Ramos (cell line): ENCODE measurements at regions not wholly inside any gene's neighbourhood (a gene's known extent, or its start where the extent isn't known, plus 50 kb on each side); places are given as distances from the start of the nearest gene placed in this dataset.

Experiments
- in situ Hi-C: fragments of 300-500 bp; cut with MboI; formaldehyde crosslinking; loops from one replicate; pipeline ENCODE4 v1.14.3; 2022; ENCODE audit warnings: low sequenced_read_pairs; ENCODE audit not compliant: unreplicated experiment

DNA sequence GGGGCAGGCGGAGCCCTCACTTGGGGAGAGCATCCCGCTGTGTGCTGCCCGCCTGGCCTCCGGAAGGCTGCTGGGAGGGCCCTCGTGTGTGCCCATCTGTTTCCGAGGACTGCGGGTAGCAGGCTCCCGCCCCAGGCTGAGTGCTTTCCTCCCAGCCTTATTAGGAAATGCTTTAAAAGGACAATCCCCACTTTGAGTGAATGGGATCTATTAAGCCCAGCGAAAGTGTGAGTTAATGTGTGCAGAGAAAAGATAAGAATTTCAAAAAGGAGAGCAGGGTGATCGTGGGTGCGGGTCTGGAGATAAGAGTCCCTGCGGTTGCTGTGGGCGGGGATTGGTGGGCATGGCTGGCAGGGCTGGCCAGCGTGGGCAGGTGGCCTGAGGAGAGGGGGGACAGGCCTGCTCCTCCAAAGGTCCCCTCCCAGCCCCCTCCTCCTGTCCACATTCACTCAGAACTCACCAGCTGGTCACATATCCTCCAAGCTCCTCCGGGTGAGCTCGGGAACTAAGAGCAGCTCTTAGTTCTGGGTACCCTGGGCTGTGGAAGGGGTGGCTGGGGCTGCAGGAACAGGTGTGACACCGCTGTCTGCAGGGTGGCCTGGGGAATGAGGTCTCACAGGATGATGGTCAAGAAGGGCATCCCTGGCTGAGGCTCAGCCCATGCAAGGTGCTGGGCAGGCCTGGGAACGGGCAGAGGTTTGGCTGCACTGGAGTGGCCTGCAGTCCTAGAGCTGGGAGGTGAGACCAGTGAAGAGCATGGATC, 1260.3 kb downstream of the BRD1 start:
- in situ Hi-C loops: no loop called here

DNA sequence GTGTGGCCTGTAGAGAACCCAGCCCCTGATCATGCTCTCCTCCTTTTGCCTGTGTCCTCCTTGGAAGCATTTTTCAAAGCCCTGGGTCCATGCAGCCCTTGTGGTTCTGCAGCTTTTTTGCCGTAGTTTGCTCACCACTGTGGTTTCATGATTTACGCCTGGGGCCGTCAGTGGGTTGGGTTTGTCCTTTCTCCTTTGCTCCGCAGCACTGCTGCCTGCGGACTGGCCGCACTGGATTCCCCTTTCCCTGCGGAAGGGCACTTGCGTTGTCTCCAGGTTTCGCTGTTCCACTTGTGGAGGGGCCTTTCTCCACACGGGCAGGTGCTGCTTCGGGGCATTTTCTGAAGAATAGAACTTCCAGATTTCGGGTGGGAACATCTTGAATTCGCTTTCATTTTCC, 1260.9 kb downstream of the BRD1 start:
- in situ Hi-C loops: no loop called here

DNA sequence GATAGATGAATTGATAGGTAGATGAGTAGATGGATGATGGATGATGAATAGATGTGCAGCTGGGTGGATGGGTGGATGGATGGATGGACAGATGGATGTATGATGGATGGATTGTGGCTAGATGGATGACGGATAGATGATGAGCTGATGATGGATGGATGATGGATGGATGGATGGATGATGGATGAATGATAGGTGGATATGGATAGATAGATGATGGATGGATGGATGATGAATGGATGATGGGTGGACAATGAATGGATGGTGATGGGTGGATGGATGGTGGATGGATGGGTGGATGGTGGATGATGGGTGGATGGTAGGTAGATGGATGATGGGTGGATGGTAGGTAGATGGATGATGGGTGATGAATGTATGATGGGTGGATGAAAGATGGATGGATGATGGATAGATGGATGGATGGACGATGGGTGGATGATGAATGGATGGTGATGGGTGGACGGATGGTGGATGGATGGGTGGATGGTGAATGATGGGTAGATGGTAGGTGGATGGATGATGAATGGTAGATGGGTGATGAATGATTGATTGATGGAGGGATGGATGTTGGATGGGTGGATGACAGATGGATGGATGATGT, 1261.7 kb downstream of the BRD1 start:
- in situ Hi-C loops: no loop called here

DNA sequence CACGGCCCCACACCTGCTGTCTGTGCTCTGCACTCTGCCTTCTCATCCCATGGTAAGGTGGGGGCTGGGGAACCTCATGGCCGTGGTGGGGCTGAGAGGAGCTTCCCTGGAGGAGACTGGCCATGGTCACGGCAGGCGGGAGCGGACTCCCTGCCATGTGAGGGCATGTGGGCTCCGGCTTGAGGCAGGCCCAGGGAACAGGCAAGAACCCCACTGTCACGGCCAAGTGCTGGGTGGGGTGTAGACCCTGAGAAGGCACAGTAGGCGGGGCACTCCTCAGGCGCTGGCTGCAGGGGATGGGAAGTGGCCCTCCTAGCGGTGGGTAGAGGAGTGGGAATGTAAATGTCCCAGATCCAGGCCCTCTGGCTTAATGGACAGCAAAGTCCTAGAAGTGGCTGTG, 1262.7 kb downstream of the BRD1 start:
- in situ Hi-C loops: no loop called here

DNA sequence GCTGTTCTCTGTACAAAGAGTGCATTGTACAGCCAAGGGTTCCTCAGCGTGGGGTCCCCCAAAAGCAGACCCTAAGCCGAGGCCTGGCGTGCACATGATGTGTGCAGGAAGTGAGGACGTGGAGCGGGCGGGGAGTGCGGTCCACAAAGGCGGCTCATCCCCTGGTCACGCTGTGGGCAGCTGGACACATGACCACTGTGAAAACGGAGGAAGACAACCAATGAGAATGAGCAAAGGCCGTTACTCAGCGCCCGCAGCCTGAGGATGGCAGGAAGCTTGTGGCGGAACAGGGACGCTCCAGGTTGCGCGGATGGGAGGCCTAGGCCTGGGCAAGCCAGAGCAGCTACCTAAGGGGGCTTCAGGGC, 1263.7 kb downstream of the BRD1 start:
- in situ Hi-C loops: no loop called here

DNA sequence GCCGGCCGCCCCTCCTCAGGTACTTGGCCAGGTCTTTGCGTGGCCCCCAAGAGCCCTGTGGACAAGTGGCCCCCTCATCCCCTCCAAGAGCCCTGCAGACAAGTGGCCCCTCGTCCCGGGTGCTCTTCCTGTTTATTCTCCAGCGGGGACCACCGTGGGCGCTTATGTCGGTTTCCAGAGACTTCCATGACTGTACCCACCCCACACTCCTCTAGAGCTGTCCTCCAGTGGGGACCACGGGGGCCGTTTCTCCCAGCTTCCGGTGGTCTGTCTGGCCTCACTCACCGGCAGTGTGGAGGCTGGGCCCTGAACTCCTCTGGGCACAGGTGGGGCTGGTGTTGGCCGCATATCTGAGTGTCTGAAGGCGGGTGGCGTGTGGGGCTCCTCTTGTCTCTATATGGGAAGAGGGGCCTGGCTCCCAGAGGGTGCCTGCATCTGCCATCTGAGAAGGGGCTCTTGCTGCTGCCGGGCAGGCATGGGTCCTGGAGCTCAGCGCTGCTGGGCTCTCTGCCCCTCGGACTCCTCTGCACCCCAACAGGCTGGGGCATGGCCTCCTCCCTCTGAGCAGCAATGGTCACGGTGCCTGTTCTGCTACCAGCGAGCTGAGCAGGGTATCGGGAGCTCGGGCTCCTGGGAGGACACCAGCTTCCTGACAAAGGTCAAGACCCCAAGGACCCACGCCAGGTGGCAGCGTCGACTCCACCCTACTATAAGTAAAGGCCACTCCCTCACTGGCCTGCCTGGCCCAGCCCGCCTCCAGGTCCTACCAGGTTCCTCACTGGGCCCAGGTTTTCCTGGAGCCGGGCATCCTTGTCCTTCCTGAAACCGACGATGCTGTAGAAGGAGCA, 1264.3 kb downstream of the BRD1 start:
- in situ Hi-C loops: no loop called here

DNA sequence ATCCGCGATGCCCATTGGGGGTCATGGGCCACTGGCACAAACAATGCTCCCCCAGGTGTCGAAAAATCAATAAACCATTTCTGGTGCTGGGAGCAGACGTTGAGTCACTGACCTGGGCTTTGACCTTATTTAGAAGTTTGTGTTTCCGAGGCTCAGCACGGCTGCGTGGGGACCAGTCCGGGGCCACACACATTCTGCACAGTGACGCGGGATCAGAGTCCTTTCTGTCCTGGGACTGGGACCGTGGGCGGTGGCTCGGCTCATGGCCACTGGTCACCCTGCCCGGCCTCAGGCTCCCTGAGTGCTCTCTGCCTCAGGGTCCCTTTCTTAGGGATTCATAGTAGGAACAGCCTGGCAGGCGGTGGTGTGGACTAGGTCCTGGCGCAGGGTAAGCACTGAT, 1266.0 kb downstream of the BRD1 start:
- in situ Hi-C loops: no loop called here

DNA sequence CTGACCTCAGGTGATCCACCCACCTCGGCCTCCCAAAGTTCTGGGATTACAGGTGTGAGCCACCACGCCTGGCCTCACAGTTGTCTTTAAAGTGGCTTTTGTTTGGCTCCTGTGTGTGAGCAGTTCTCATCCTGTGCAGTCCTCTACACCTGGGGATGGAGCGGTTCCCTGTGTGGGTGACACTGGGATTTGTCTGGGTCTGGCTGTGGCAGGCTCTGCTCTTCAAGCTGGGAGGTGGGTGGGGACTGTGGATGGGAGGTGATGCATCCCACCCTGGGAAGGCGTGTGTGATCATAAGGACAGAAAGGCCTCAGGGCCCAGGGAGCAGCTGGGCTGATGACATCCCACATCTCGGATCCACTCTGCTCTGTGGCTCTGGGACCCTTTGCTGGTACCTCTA, 1266.8 kb downstream of the BRD1 start:
- in situ Hi-C loops: no loop called here

DNA sequence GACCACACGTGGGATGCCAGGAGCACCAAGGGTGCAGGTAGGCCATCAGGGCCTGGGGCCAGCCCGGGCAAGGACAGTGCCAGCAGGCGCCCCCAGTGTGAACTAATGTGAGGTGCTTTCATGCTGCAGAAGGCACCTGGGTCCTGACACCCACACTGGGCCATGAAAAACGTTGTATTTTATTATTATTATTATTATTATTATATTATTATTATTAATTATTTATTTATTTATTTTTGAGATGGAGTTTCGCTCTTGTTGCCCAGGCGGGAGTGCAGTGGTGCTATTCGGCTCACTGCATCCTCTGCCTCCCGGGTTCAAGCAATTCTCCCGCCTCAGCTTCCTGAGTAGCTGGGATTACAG, 1267.3 kb downstream of the BRD1 start:
- in situ Hi-C loops: no loop called here

DNA sequence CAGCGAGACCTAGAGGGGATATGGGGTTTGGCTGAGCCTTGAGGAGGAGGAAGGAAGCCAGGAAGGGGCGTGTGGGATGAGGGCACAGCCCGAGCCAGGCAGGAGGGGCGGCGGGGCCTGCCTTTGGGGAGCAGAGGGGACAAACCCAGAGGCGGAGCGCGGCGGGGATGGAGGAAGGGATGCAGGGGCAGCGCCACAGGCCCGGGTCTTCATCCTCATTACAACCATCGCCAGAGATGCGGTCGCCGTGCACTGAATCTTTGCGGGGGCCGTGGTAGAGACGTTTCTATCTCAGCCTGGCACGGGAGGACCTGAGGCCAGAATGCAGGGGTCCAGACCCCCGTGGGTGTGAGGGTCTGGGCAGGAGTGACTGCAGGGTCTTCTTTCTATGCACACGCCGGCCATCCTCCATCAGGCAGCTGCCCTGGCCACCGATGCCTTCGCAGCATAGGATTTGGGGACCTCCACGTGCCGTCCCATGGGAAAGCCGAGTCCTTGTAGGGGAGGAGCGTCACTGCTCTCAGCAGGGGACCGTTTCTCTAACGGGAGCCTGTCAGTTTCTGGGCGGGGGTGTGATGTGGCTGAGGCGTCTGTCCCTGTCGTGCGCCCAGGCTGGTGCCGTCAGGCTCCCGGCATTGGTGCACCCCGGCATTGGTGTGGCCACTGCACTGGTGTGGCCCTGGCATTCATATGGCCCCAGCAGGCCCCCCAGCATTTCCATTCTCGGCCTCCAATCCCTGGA, 1267.9 kb downstream of the BRD1 start:
- in situ Hi-C loops: no loop called here

DNA sequence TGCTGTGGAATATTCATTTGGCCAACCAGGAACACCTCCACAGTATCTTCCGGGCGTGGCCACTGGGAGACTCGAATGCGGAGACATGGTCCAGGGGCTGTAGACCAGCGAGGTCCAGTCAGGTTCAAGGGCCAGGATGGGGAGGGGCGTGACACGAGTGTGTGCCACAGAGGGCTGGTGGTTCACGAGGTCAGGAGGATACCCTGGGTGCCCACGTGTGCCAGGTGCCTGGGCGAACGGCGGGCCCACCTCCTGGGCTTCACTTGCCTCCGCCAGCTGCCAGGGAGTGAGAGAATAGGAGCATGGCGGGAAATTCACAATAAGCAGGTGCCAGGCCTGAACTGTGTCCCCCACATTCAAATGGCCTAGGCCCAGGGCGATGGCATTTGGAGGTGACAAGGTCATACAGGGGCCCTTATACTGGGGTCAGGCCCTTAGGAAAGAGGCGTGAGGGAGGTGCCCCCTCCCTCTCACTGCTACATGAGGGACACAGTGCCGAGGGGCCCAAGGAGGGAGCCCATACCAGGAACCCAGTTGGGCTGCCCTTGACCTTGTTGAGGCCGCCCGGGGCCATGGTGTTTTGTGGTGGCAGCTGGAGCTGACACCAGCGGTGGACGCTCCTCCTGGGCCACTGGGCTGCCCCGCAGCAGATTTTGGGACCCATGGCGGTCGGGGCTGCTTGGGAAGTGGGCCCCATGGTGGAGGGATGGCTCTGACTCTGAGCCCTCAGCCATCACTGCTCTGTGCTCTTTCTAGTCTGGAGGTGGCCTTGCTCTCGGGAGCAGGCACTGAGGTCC, 1268.9 kb downstream of the BRD1 start:
- in situ Hi-C loops: no loop called here

DNA sequence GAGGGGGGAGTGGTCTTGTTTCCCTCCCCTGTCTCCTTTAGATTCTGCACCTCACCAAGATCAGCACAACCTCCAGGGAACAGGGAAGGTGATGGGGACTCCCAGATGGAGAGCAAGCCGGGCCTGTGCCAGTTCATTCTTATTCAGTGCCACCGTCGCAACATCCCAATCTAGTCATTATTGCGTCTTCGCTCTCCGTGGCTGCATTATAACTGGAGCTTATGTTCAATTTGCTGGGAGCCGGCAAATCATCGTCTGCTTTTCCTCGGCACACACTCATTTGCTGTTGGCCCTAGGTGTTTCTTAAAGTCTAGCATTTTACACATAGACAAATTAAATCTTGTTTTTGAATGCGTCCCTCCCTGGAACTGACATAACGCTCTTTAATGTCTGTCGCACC, 1269.7 kb downstream of the BRD1 start:
- in situ Hi-C loops: no loop called here

DNA sequence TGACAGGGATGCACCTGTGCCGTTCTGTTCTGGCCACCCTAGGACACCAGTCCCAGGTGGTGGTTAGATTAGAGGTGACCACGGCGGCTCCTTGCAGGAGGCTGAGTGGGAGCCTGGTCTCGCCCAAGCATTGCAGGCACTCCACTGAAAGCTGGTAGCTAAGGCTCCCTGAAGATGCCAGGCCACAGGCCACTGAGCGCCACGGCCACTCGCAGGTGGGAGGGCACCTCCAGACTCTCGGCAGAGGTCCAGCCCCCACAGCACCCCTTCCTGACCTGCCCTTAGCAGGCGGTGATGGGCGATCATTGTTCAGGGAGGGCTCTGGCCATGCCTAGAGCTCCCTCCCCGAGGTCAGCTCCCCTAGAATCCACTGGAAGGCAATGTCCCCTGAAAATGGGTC, 1270.2 kb downstream of the BRD1 start:
- in situ Hi-C loops: no loop called here

DNA sequence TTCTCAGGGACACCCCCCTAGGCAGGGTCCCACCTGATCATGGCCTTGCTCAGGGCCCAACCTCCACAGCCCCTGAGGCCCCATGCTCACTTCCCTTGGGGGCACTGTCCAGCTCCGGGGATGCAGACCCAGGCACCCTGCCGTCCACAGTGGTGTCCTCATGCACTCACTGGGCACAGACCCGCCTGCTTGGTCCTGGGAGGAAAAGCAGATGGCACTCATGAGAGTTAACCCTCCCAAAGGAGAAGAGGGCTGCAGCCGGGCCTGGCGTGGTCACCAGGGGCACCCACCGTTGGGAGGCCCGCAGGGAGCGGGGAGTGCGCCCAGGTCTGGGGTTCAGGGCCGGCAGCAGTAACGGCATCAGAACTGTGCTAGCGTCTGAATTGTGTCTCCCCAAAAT, 1270.9 kb downstream of the BRD1 start:
- in situ Hi-C loops: no loop called here

DNA sequence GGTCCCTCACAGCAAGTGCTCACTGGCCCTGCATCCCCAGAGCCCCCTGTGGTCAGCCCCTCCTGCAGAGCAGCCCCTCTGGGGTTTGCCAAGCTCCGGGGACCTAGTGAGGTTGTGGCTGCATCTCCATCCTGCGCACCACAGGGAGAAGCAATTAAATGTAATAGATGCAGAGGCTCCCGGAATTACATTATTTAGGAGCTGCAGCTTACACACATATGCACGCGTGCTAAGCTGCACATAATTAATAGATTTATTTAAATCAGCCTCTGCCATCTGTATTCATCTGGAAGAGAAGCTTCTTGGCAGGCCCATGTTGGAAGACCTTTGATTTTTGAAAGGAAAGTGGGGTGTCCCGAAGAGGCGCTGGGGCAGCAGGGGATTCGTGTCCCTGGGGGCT, 1271.5 kb downstream of the BRD1 start:
- in situ Hi-C loops: no loop called here

DNA sequence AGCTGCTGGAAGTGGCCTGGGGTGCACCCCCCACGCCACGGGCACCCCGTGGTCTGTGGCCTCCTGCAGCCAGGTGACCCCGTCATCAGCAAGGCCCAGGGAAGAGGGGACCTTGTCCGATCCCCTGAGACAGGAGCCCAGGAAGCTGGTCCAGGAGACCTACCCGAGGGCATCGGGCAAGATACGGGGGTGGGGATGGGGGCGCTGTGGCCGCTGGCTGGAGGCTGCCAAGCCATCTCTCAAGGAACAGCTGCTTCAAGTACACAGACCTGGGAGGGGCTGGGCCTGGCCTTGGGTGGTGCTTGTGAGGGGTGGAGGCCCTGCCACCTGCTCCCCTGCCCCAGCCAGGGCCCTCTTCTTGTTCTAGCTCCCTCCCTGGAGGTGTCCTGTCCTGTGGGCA, 1272.1 kb downstream of the BRD1 start:
- in situ Hi-C loops: no loop called here

DNA sequence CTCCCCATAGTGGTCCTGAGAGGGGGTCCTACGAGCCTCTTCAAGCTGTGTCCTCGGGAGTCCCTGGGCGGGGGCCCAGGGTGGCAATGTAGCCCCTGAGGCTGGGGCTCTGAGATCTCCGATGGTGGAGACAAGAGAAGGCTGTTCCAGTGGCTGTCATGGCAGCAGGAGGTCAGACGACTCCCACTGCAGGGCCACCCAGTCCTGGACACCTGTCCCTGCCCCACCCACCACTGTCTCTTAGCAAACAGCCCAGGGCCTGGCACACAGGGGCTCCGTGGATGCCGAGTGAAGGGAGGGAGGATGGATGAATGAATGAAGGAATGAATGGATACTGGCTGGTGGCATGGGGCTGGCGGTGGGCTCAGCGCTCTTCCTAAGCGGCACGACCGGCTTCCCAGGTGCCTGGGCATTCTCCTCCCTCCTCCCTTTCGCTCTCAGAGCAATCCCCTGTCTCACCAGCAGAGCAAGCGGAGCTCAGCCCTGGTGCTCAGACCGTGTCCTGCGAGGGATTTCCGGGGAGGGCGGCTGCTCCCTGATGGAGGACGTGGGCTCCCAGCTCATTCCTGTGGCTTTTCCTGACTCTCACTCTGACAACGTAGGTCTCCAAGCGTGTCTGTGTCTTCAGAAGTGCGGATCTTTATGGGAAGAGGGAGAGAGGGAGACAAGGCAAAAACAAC, 1272.6 kb downstream of the BRD1 start:
- in situ Hi-C loops: no loop called here

DNA sequence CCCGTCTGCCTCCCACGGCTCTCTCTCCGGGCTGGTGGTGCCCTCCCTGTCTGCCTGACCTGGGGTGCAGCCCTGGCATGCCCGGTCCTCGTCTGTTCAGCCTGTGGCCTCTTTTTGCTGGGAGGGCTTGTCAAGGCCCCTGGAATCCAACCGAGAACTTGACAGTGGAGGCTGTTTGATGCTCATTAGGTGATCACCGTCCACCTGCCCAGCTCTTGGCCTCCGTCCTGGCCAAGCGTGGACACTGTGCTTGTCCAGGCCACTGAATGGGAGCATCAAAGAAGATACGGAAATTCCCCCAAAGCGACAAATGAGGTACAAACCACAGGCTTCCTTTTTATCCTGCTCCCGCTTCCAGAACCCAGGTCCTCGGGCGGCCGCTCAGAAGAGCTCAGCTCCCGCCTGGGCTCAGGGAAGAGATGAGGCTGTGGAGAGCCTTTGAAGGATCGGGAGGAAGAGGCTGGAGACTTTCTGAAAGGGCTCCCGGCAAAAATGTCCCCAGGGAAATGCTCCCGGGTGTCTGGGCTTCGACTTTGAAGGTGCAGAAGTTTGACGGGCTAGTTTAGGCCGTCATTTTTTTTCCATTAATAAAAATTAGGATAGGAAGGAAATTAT, 1273.9 kb downstream of the BRD1 start:
- in situ Hi-C loops: no loop called here

DNA sequence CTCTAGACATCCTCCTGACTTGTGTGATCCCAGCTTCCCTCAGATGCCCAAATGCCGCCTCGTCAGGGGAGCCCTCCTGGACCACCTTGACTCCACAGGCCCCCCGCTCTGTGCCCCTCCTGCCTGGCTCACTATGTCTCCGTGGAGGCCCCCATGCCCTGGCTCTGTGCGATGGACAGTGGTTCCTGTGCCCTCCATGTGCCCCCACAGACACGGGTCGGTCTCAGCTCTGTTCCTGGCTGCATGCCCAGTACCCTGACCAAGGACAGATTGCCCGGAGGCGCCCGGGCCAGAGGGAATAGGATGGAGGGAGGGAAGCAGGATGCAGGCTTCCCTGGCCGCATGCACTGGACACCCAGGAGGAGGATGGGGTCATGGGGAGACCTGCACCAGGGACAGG, 1274.6 kb downstream of the BRD1 start:
- in situ Hi-C loops: no loop called here
